SU-DHL-6 (cell line): ENCODE measurements at regions not wholly inside any gene's neighbourhood (a gene's known extent, or its start where the extent isn't known, plus 50 kb on each side); places are given as distances from the start of the nearest gene placed in this dataset.

Source experiments
- H2AFZ ChIP-seq: fragments of 200-600 bp; sonication (generic); 2 replicates; pipeline ENCODE4 v1.6.1; 2014; ENCODE audit warnings: low read depth, mild to moderate bottlenecking, moderate library complexity, mixed read lengths, antibody characterized with exemption, low read length; ENCODE audit not compliant: severe bottlenecking
- H3F3A ChIP-seq: fragments of 200-600 bp; shearing (Covaris generic); 2 replicates; pipeline ENCODE4 v1.6.0; 2016; ENCODE audit warnings: antibody characterized with exemption, mild to moderate bottlenecking; ENCODE audit not compliant: insufficient read depth
- H3K27ac ChIP-seq: fragments of 200-600 bp; sonication (generic); 2 replicates; pipeline ENCODE4 v1.5.1; 2016; ENCODE audit warnings: low read depth, mild to moderate bottlenecking, low read length, moderate library complexity, mixed read lengths
- H3K27me3 ChIP-seq: fragments of 200-600 bp; sonication (generic), shearing (Covaris generic); 2 replicates; pipeline ENCODE4 v1.6.0; 2014; ENCODE audit warnings: mild to moderate bottlenecking, low read length
- H3K36me3 ChIP-seq: fragments of 200-600 bp; sonication (generic); 2 replicates; pipeline ENCODE4 v1.6.1; 2014; ENCODE audit warnings: mild to moderate bottlenecking, low read length, mixed read lengths
- H3K4me2 ChIP-seq: fragments of 300-600, 200-600 bp; shearing (Covaris generic), sonication (generic); 2 replicates; pipeline ENCODE4 v1.6.0; 2014; ENCODE audit warnings: low read length, low read depth, mild to moderate bottlenecking; ENCODE audit not compliant: poor library complexity, severe bottlenecking
- H3K4me3 ChIP-seq: fragments of 200-600 bp; sonication (generic); 2 replicates; pipeline ENCODE4 v1.5.1; 2014; ENCODE audit warnings: antibody characterized with exemption, low read length, mild to moderate bottlenecking, mixed read lengths; ENCODE audit not compliant: insufficient read depth, poor library complexity, severe bottlenecking
- H3K79me2 ChIP-seq: fragments of 200-600 bp; sonication (generic); 2 replicates; pipeline ENCODE4 v1.6.1; 2014; ENCODE audit warnings: mild to moderate bottlenecking, low read length, moderate library complexity; ENCODE audit not compliant: insufficient read depth
- H3K9ac ChIP-seq: fragments of 200-600 bp; sonication (generic); 2 replicates; pipeline ENCODE4 v1.7.0; 2014; ENCODE audit warnings: mild to moderate bottlenecking, low read length
- H3K9me2 ChIP-seq: fragments of 200-600 bp; sonication (generic); replicated peaks from 2 replicates; pipeline ENCODE4 v1.6.1; 2014; ENCODE audit warnings: low read length; ENCODE audit not compliant: insufficient read depth
- H3K9me3 ChIP-seq: fragments of 200-600 bp; sonication (generic); 2 replicates; pipeline ENCODE4 v1.6.1; 2014; ENCODE audit warnings: low read length, mixed read lengths; ENCODE audit not compliant: insufficient read depth
- H4K20me1 ChIP-seq: fragments of 200-600 bp; sonication (generic); 2 replicates; pipeline ENCODE4 v1.6.1; 2014; ENCODE audit warnings: low read depth, mild to moderate bottlenecking, antibody characterized with exemption, low read length, moderate library complexity, mixed read lengths
- CTCF ChIP-seq: fragments of 200-600 bp; sonication (generic); IDR thresholded peaks from one replicate; pipeline ENCODE4 v1.5.1; 2017; ENCODE audit warnings: antibody characterized with exemption, mild to moderate bottlenecking, low read length, moderate library complexity; ENCODE audit not compliant: insufficient read depth, poor library complexity, severe bottlenecking
- EZH2phosphoT487 ChIP-seq: fragments of 200-600 bp; sonication (generic), shearing (Covaris generic); conservative IDR thresholded peaks from 2 replicates; pipeline ENCODE4 v1.6.1; 2018; ENCODE audit warnings: mild to moderate bottlenecking, antibody characterized with exemption, low read length, moderate library complexity, mixed read lengths

GRCh38 chr17:11182430-11182829, 58.6 kb upstream of the SHISA6 start:
- Histone ChIP-seq H3K36me3 (no peaks in the 10 kb centered on the region), H3K79me2 (no peaks in the 10 kb centered on the region), H4K20me1 (no peaks in the 10 kb centered on the region), H3K4me2 (no peak overlapping the region), H3K9me3 (peaks cover 3% of the 10 kb centered on the region; the same call in 1 of the 2 replicates), H2AFZ (no peak overlapping the region), H3K27ac (no peak overlapping the region), H3F3A (no peaks in the 10 kb centered on the region), H3K9ac (no peak overlapping the region), H3K27me3 (no peaks in the 10 kb centered on the region), H3K9me2 (no peaks in the 10 kb centered on the region), H3K4me3 (no peak overlapping the region)
- TF ChIP-seq EZH2phosphoT487, result no peak
- no peak for TF ChIP-seq CTCF

GRCh38 chr17:11178581-11178980, 62.4 kb upstream of the SHISA6 start:
- Histone ChIP-seq H3K4me3 (no peak overlapping the region), H3K36me3 (no peaks in the 10 kb centered on the region), H3K9me2 (no peaks in the 10 kb centered on the region), H3K27ac (no peak overlapping the region), H3K9ac (no peak overlapping the region), H3K27me3 (no peaks in the 10 kb centered on the region), H4K20me1 (no peaks in the 10 kb centered on the region), H3F3A (no peaks in the 10 kb centered on the region), H3K79me2 (no peaks in the 10 kb centered on the region), H3K4me2 (no peak overlapping the region), H3K9me3 (no peaks in the 10 kb centered on the region), H2AFZ (no peak overlapping the region)
- TF ChIP-seq EZH2phosphoT487 (no peak), CTCF (no peak)

- no peaks in the 10 kb centered on the region for H3K79me2 ChIP-seq
Observed at GRCh38 chr17:11177340-11177739, 63.7 kb upstream of the SHISA6 start.

More at GRCh38 chr17:11177340-11177739, 63.7 kb upstream of the SHISA6 start:
- H3K27ac ChIP-seq, result no peak overlapping the region
- H3K4me3 ChIP-seq, result no peak overlapping the region
- H3K9me2 ChIP-seq, result no peaks in the 10 kb centered on the region
- H3F3A ChIP-seq, result no peaks in the 10 kb centered on the region
- TF ChIP-seq EZH2phosphoT487 (no peak), CTCF (no peak)
- H3K36me3 ChIP-seq, result no peaks in the 10 kb centered on the region
- no peak overlapping the region for H3K9ac ChIP-seq
- no peaks in the 10 kb centered on the region for H4K20me1 ChIP-seq
- H3K27me3 ChIP-seq, result no peaks in the 10 kb centered on the region
- H3K4me2 ChIP-seq, result no peak overlapping the region
- no peaks in the 10 kb centered on the region for H3K9me3 ChIP-seq
- no peak overlapping the region for H2AFZ ChIP-seq
